ENCODE measurements at regions not wholly inside any gene's neighbourhood (a gene's known extent, or its start where the extent isn't known, plus 50 kb on each side); places are given as distances from the start of the nearest gene placed in this dataset.

DNA sequence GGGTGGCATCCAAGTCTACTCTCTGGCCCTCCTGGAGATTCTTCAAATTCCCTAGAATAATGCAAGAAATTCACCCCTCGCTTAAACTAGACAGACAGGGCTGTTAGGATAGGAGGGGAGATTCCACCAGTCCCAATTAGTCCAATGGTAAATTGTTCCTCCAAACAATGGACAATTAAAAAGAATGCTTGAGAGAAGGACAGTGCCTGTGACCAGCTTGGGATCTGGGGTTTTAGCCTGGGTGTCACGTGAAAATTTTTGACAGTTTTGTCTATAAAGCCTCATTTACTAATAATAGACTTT, 177.7 kb upstream of the RAB4A start:
- no peak for TF ChIP-seq CTCF (IDR thresholded peaks at IDR 0.05)
- Histone ChIP-seq H3K4me3 (no peak overlapping the region), H3K36me3 (ENCODE audit: insufficient read depth in 1 of 2, low read depth in 1 of 2) (no peaks in the 10 kb centered on the region), H3K27ac (no peak overlapping the region), H3K4me1 (no peaks in the 10 kb centered on the region), H3K9me3 (no peaks in the 10 kb centered on the region), H3K27me3 (ENCODE audit: insufficient read depth in 3 of 3, low read length in 2 of 3) (no peaks in the 10 kb centered on the region)
- intact Hi-C loops (cut with DNase I), result no loop called here
- DNase-seq, result no peak
- WGBS, 3 donors, result 81 to 94% (median 88%) methylated on average over 2 of the region's 2 CpGs
- ATAC-seq, result no peak

DNA sequence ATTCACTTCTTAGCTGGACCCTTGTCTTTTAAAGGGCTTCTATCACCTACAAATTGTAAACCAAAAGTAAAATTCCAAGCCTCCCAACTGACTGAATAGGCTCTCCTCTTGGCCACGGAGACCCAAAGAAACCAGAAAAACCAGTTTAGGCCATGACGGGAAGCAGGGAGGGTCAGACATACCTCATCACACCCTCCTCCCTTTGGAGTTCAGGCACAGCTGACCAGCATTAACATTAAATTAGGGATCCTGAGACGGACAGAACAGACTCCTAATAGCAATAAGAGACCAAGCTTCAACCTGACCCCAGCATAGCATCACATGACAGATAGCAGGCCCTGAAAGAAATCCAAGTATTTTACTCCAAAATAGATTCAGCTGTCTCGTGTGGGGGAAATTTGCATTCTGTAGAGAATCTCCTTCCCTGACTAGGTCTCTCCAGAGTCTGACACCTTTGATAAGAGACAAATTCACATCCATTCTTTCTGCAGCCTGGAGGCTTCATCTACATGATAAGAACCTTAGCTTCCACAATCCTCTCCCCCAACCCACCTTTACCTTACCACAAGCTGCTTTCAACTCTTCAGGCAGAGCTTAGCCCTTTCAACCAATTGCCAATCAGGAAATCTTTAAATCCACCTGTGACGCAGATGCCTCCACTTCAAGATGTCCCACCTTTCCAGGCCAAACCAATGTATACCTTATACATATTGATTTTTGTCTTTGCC, 177.1 kb upstream of the RAB4A start:
- Histone ChIP-seq H3K9me3 (no peaks in the 10 kb centered on the region), H3K27me3 (ENCODE audit: insufficient read depth in 3 of 3, low read length in 2 of 3) (no peaks in the 10 kb centered on the region), H3K36me3 (ENCODE audit: insufficient read depth in 1 of 2, low read depth in 1 of 2) (no peaks in the 10 kb centered on the region), H3K4me3 (no peak overlapping the region), H3K27ac (no peak overlapping the region), H3K4me1 (no peaks in the 10 kb centered on the region)
- no peak for DNase-seq
- no peak for ATAC-seq
- intact Hi-C loops (cut with DNase I), result no loop called here
- 55 to 70% (median 59%) methylated on average over 5 of the region's 5 CpGs for WGBS, 3 donors
- TF ChIP-seq CTCF (IDR thresholded peaks at IDR 0.05), result no peak

GRCh38 chr1:229094476-229095311, 176.2 kb upstream of the RAB4A start:
- Histone ChIP-seq H3K27me3 (ENCODE audit: insufficient read depth in 3 of 3, low read length in 2 of 3) (no peaks in the 10 kb centered on the region), H3K4me3 (no peak overlapping the region), H3K9me3 (no peaks in the 10 kb centered on the region), H3K27ac (no peak overlapping the region), H3K36me3 (ENCODE audit: insufficient read depth in 1 of 2, low read depth in 1 of 2) (no peaks in the 10 kb centered on the region), H3K4me1 (no peaks in the 10 kb centered on the region)
- DNase-seq (no peak), ATAC-seq (no peak)
- 92 to 93% (median 93%) methylated on average over 13 of the region's 13 CpGs for WGBS, 3 donors
- intact Hi-C loops (cut with DNase I), result no loop called here
- no peak for TF ChIP-seq CTCF (IDR thresholded peaks at IDR 0.05)

GRCh38 chr1:229095325-229095724, 175.6 kb upstream of the RAB4A start:
- intact Hi-C loops (cut with DNase I), result no loop called here
- TF ChIP-seq CTCF (IDR thresholded peaks at IDR 0.05), result no peak
- Histone ChIP-seq H3K27me3 (ENCODE audit: insufficient read depth in 3 of 3, low read length in 2 of 3) (no peaks in the 10 kb centered on the region), H3K27ac (no peak overlapping the region), H3K4me3 (no peak overlapping the region), H3K4me1 (no peaks in the 10 kb centered on the region), H3K36me3 (ENCODE audit: insufficient read depth in 1 of 2, low read depth in 1 of 2) (no peaks in the 10 kb centered on the region), H3K9me3 (no peaks in the 10 kb centered on the region)
- ATAC-seq (no peak), DNase-seq (no peak)

Measured in psoas muscle (tissue), 7 donors.